Thoracic aorta (tissue), 2 donors: ENCODE measurements at regions not wholly inside any gene's neighbourhood (a gene's known extent, or its start where the extent isn't known, plus 50 kb on each side); places are given as distances from the start of the nearest gene placed in this dataset.

ENCODE experiments used
- ATAC-seq: fragments of 150-250 bp; one replicate; pipeline ENCODE4 v1.8.0; 2017; ENCODE audit warnings: low read depth; ENCODE audit not compliant: insufficient number of reproducible peaks, low FRiP score
- DNase-seq: peaks from one replicate; pipeline ENCODE4 v3.0.0-alpha.2; 2020; ENCODE audit warnings: low spot score
- H3K27ac ChIP-seq, 2 donors: fragments of 200-600 bp; sonication (generic); 1 replicate in 1 of 2; 2 replicates in 1 of 2; pipeline ENCODE4 v1.5.1; 2016; ENCODE audit warnings: mild to moderate bottlenecking in 2 of 2, moderate library complexity in 2 of 2
- H3K27me3 ChIP-seq: fragments of 200-600 bp; sonication (generic); replicated peaks from 2 replicates; pipeline ENCODE4 v1.6.0; 2016; ENCODE audit warnings: mild to moderate bottlenecking; ENCODE audit not compliant: insufficient read depth
- H3K36me3 ChIP-seq: fragments of 200-600 bp; sonication (generic); one replicate; pipeline ENCODE4 v1.5.1; 2016
- H3K4me1 ChIP-seq, 2 donors: fragments of 200-600 bp; sonication (generic); 1 replicate in 1 of 2; 2 replicates in 1 of 2; pipeline versions ENCODE4 v1.5.1 to v1.6.0; 2016; ENCODE audit warnings: low read depth in 2 of 2, mild to moderate bottlenecking in 1 of 2; ENCODE audit not compliant: control insufficient read depth in 1 of 2
- H3K4me3 ChIP-seq: fragments of 200-600 bp; sonication (generic); 2 replicates; pipeline ENCODE4 v1.5.1; 2016; ENCODE audit warnings: mild to moderate bottlenecking
- H3K9me3 ChIP-seq: fragments of 200-600 bp; sonication (generic); 2 replicates; pipeline ENCODE4 v1.5.1; 2016
- CTCF ChIP-seq: fragments of 200-600 bp; sonication (generic); IDR thresholded peaks from one replicate; pipeline ENCODE4 v1.5.1; 2019; ENCODE audit warnings: antibody characterized with exemption

DNA sequence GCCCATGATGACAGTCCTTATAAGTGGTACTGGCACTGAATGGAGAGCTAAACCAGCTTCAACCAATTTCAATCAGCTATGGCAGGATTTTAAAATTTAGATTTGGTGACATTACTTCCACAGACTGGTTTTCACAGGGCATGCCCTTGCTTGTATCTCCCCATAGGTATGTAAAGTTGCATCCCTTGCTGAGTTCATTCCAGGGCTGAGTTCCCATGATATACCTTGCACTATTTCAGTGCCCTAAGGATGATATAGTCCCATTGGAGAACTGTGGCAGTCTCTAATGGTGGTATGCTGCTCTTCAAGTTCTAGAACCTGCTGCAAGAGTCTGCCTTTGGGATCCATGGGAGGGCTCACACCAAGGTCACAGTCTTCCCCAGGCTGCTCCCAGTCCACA lies 232.7 kb upstream of the MOCS1 start:
- H3K27ac ChIP-seq, result no peak overlapping the region
- no peak for TF ChIP-seq CTCF
- ATAC-seq (no peak), DNase-seq (no peak)
- no peaks in the 10 kb centered on the region for H3K4me1 ChIP-seq
- H3K27me3 ChIP-seq, result no peaks in the 10 kb centered on the region
- no peaks in the 10 kb centered on the region for H3K36me3 ChIP-seq
- no peaks in the 10 kb centered on the region for H3K9me3 ChIP-seq
- H3K4me3 ChIP-seq, result no peak overlapping the region

- no peaks in the 10 kb centered on the region for H3K9me3 ChIP-seq
- ATAC-seq (no peak), DNase-seq (no peak)
- no peak overlapping the region for H3K27ac ChIP-seq
- no peaks in the 10 kb centered on the region for H3K4me1 ChIP-seq
- TF ChIP-seq CTCF, result no peak
- H3K27me3 ChIP-seq, result no peaks in the 10 kb centered on the region
- H3K36me3 ChIP-seq, result no peaks in the 10 kb centered on the region
- no peak overlapping the region for H3K4me3 ChIP-seq
These were observed 230.9 kb upstream of the MOCS1 start for GRCh38 chr6:40165036-40165709.

GRCh38 chr6:40164345-40164755 lies 230.1 kb upstream of the MOCS1 start:
- DNase-seq, result no peak
- Histone ChIP-seq H3K27ac (no peak overlapping the region), H3K9me3 (no peaks in the 10 kb centered on the region), H3K36me3 (no peaks in the 10 kb centered on the region), H3K27me3 (no peaks in the 10 kb centered on the region), H3K4me3 (no peak overlapping the region), H3K4me1 (no peaks in the 10 kb centered on the region)
- no peak for ATAC-seq
- no peak for TF ChIP-seq CTCF

DNA sequence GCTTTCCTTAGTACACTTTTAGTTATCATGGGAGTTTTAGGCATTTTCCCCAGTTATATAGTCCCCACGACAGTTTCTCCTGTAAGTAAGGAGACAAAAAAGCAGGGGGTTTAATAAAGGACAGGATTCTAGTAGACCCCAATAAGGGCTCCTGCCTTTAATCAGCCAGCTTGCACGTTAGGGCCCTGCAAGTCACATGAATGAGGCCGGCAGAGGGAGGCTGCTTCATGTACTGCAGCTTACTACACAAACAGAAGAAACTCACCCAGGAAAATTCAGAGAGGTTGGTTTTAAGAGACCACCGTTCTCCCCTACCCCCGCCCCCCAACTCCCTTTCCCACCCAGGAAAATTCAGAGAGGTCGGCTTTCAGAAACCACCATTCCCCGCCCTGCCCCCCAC lies 229.7 kb upstream of the MOCS1 start:
- ATAC-seq (no peak), DNase-seq (no peak)
- H3K9me3 ChIP-seq, result no peaks in the 10 kb centered on the region
- H3K36me3 ChIP-seq, result no peaks in the 10 kb centered on the region
- H3K27ac ChIP-seq, result no peak overlapping the region
- no peaks in the 10 kb centered on the region for H3K4me1 ChIP-seq
- TF ChIP-seq CTCF, result no peak
- no peak overlapping the region for H3K4me3 ChIP-seq
- no peaks in the 10 kb centered on the region for H3K27me3 ChIP-seq

DNA sequence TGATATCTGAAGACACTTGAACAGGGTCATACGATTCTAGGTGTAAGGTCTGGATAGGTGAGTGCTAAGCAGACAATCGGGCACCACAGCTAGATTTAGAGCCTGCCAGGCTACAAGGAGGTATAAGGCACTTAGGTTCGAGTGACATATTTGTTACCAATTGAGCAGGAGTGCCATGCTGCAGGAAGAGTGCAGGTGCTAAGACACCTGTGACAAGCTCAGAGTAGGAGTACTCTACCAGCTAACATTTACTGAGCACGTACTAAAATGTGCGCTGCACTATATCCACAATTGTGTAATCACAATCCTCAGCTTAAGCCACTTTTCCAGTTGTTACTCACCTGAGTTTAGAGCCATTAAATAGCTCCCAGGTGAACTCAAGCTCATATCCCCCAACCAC lies 227.8 kb upstream of the MOCS1 start:
- no peaks in the 10 kb centered on the region for H3K36me3 ChIP-seq
- no peak overlapping the region for H3K4me3 ChIP-seq
- no peak for DNase-seq
- no peak for ATAC-seq
- no peak overlapping the region for H3K27ac ChIP-seq
- no peaks in the 10 kb centered on the region for H3K9me3 ChIP-seq
- TF ChIP-seq CTCF, result no peak
- no peaks in the 10 kb centered on the region for H3K27me3 ChIP-seq
- no peaks in the 10 kb centered on the region for H3K4me1 ChIP-seq
